HEK293 (cell line): ENCODE measurements at regions not wholly inside any gene's neighbourhood (a gene's known extent, or its start where the extent isn't known, plus 50 kb on each side); places are given as distances from the start of the nearest gene placed in this dataset.

Experiments used
- CTCF ChIA-PET: fragments of 350-600 bp; formaldehyde crosslinking; extraction: SDS; loops from one replicate; lab custom pipeline; 2021; ENCODE audit warnings: antibody characterized with exemption; lab: Yijun Ruan, JAX
- POLR2A ChIA-PET: fragments of 300-600 bp; formaldehyde crosslinking; extraction: SDS; loops from one replicate; lab custom pipeline; 2020; ENCODE audit warnings: antibody characterized with exemption, inconsistent platforms; lab: Yijun Ruan, JAX
- H3K27ac ChIP-seq: fragments of 200-500 bp; sonication (Bioruptor generic); 2 replicates; pipeline ENCODE4 v1.5.1; 2014; ENCODE audit warnings: low read depth, low read length, control low read depth, inconsistent platforms; ENCODE audit errors: extremely low read depth
- H3K36me3 ChIP-seq, 2 experiments: fragments of 200-500 bp in 1 of 2; sonication (Bioruptor generic) in 1 of 2; 1 replicate in 1 of 2; 2 replicates in 1 of 2; pipeline ENCODE4 v1.5.1; 2014 to 2017; ENCODE audit warnings: inconsistent platforms in 2 of 2, low read length in 2 of 2; ENCODE audit not compliant: control insufficient read depth in 2 of 2, insufficient read depth in 1 of 2
- H3K4me1 ChIP-seq: fragments of 200-500 bp; sonication (Bioruptor generic); 2 replicates; pipeline ENCODE4 v1.5.1; 2014; ENCODE audit warnings: mild to moderate bottlenecking, low read length, inconsistent platforms; ENCODE audit not compliant: control insufficient read depth, insufficient read depth
- H3K4me3 ChIP-seq: 2 replicates; pipeline ENCODE4 v1.5.1; 2011; ENCODE audit warnings: low read depth, mild to moderate bottlenecking, control low read depth, low read length, moderate library complexity
- H3K9me3 ChIP-seq: fragments of 200-500 bp; sonication (Bioruptor generic); 2 replicates; pipeline ENCODE4 v1.5.1; 2014; ENCODE audit warnings: low read depth, low read length, inconsistent platforms; ENCODE audit not compliant: control insufficient read depth, insufficient read depth
- ATF2 ChIP-seq: fragments of 450-650 bp; formaldehyde crosslinking; IDR thresholded peaks from 2 replicates; pipeline ENCODE4 v1.5.1; 2016; ENCODE audit warnings: missing biosample characterization, missing genetic modification characterization, low read depth
- KLF10 ChIP-seq: fragments of 450-650 bp; IDR thresholded peaks from 2 replicates; pipeline ENCODE4 v1.5.1; 2018; ENCODE audit warnings: missing biosample characterization, mild to moderate bottlenecking, missing genetic modification characterization
- MZF1 ChIP-seq: fragments of 450-650 bp; formaldehyde crosslinking; IDR thresholded peaks from 2 replicates; pipeline ENCODE4 v1.5.1; 2017; ENCODE audit warnings: missing biosample characterization, missing genetic modification characterization, borderline replicate concordance
- PRDM2 ChIP-seq: fragments of 450-650 bp; formaldehyde crosslinking; IDR thresholded peaks from 2 replicates; pipeline ENCODE4 v1.5.1; 2016; ENCODE audit warnings: missing biosample characterization, missing genetic modification characterization, borderline replicate concordance
- TRIM28 ChIP-seq: IDR thresholded peaks from 2 replicates; pipeline ENCODE4 v1.6.1; 2011; ENCODE audit warnings: low read length, control low read depth, borderline replicate concordance
- ZBTB17 ChIP-seq: fragments of 450-650 bp; formaldehyde crosslinking; IDR thresholded peaks from 2 replicates; pipeline ENCODE4 v1.5.1; 2016; ENCODE audit warnings: missing biosample characterization, missing genetic modification characterization
- ZBTB6 ChIP-seq: fragments of 450-650 bp; formaldehyde crosslinking; IDR thresholded peaks from 2 replicates; pipeline ENCODE4 v1.5.1; 2017; ENCODE audit warnings: missing biosample characterization, missing genetic modification characterization
- ZBTB8A ChIP-seq: fragments of 450-650 bp; formaldehyde crosslinking; IDR thresholded peaks from 2 replicates; pipeline ENCODE4 v1.5.1; 2016; ENCODE audit warnings: missing biosample characterization, missing genetic modification characterization
- ZFHX2 ChIP-seq: fragments of 450-650 bp; formaldehyde crosslinking; conservative IDR thresholded peaks from 2 replicates; pipeline ENCODE4 v1.5.1; 2016; ENCODE audit warnings: missing biosample characterization, missing genetic modification characterization
- ZFP3 ChIP-seq: fragments of 450-650 bp; formaldehyde crosslinking; IDR thresholded peaks from 2 replicates; pipeline ENCODE4 v1.5.1; 2016; ENCODE audit warnings: low read depth, missing biosample characterization, missing genetic modification characterization
- ZFP69B ChIP-seq: fragments of 450-650 bp; formaldehyde crosslinking; IDR thresholded peaks from 2 replicates; pipeline ENCODE4 v1.5.1; 2016; ENCODE audit warnings: missing biosample characterization, missing genetic modification characterization
- ZNF10 ChIP-seq: fragments of 450-650 bp; formaldehyde crosslinking; IDR thresholded peaks from 2 replicates; pipeline ENCODE4 v1.5.1; 2017; ENCODE audit warnings: missing biosample characterization, missing genetic modification characterization
- ZNF16 ChIP-seq: fragments of 450-650 bp; formaldehyde crosslinking; IDR thresholded peaks from 2 replicates; pipeline ENCODE4 v1.5.1; 2016; ENCODE audit warnings: low read depth, missing biosample characterization, missing genetic modification characterization
- ZNF2 ChIP-seq: fragments of 450-650 bp; formaldehyde crosslinking; IDR thresholded peaks from 2 replicates; pipeline ENCODE4 v1.5.1; 2016; ENCODE audit warnings: missing biosample characterization, missing genetic modification characterization
- ZNF449 ChIP-seq: fragments of 450-650 bp; formaldehyde crosslinking; IDR thresholded peaks from 2 replicates; pipeline ENCODE4 v1.5.1; 2017; ENCODE audit warnings: missing biosample characterization, mild to moderate bottlenecking, missing genetic modification characterization, moderate library complexity
- ZNF530 ChIP-seq: fragments of 450-650 bp; formaldehyde crosslinking; IDR thresholded peaks from 2 replicates; pipeline ENCODE4 v1.5.1; 2016; ENCODE audit warnings: low read depth, missing biosample characterization, missing genetic modification characterization
- ZNF558 ChIP-seq: fragments of 450-650 bp; formaldehyde crosslinking; IDR thresholded peaks from 2 replicates; pipeline ENCODE4 v1.5.1; 2016; ENCODE audit warnings: missing biosample characterization, missing genetic modification characterization
- ZNF585B ChIP-seq: fragments of 450-650 bp; formaldehyde crosslinking; IDR thresholded peaks from 2 replicates; pipeline ENCODE4 v1.5.1; 2016; ENCODE audit warnings: missing biosample characterization, missing genetic modification characterization
- ZNF629 ChIP-seq: fragments of 450-650 bp; formaldehyde crosslinking; IDR thresholded peaks from 2 replicates; pipeline ENCODE4 v1.5.1; 2017; ENCODE audit warnings: missing biosample characterization, missing genetic modification characterization
- ZNF785 ChIP-seq: fragments of 450-650 bp; formaldehyde crosslinking; IDR thresholded peaks from 2 replicates; pipeline ENCODE4 v1.5.1; 2016; ENCODE audit warnings: missing biosample characterization, missing genetic modification characterization
- ZNF792 ChIP-seq: fragments of 450-650 bp; formaldehyde crosslinking; IDR thresholded peaks from 2 replicates; pipeline ENCODE4 v1.5.1; 2016; ENCODE audit warnings: missing biosample characterization, missing genetic modification characterization
- ZNF830 ChIP-seq: fragments of 450-650 bp; IDR thresholded peaks from 2 replicates; pipeline ENCODE4 v1.5.0; 2018; ENCODE audit warnings: missing biosample characterization, missing genetic modification characterization, low read depth, mild to moderate bottlenecking, moderate library complexity

- Histone ChIP-seq H3K4me1 (no peaks in the 10 kb centered on the region), H3K27ac (no peak overlapping the region), H3K36me3 (no peaks in the 10 kb centered on the region), H3K9me3 (no peaks in the 10 kb centered on the region), H3K4me3 (no peak overlapping the region)
- POLR2A ChIA-PET = no interaction called here
- TF ChIP-seq TRIM28 (no peak), ZNF558 (tag by site-specific recombination) (no peak), ZNF10 (tag by site-specific recombination) (no peak), ZBTB6 (tag by site-specific recombination) (no peak), MZF1 (tag by site-specific recombination) (no peak), ZFP69B (tag by site-specific recombination) (no peak), PRDM2 (tag by site-specific recombination) (no peak), ZNF792 (no peak), ZNF449 (tag by site-specific recombination) (no peak)
- CTCF ChIA-PET = interaction anchor here (1.7 kb wide), 1 partner anchor 155 kb away, joined by 4 read pairs; no protein-coding TSS in a partner anchor
Measured at GRCh38 chr4:82046796-82047195, 327.0 kb downstream of the HNRNPD start.

GRCh38 chr4:82045267-82045666 lies 328.5 kb downstream of the HNRNPD start:
- H3K4me3 ChIP-seq = no peak overlapping the region
- H3K9me3 ChIP-seq = no peaks in the 10 kb centered on the region
- no peak overlapping the region for H3K27ac ChIP-seq
- no peak for TF ChIP-seq ZNF830
- no peak for TF ChIP-seq KLF10
- no peak for TF ChIP-seq ZNF16 (tag by site-specific recombination)
- no peak for TF ChIP-seq ZFP3 (tag by site-specific recombination)
- TF ChIP-seq ZNF629 (tag by site-specific recombination) = no peak
- TF ChIP-seq ZNF530 (tag by site-specific recombination) = no peak
- TF ChIP-seq ZNF2 (tag by site-specific recombination) = no peak
- no peak for TF ChIP-seq ZFHX2 (tag by site-specific recombination)
- TF ChIP-seq ZNF585B (tag by site-specific recombination) = no peak
- no peak for TF ChIP-seq ZBTB17 (tag by site-specific recombination)
- no peak for TF ChIP-seq ZNF449 (tag by site-specific recombination)
- TF ChIP-seq ZBTB8A (tag by site-specific recombination) = no peak
- TF ChIP-seq ATF2 (tag by site-specific recombination) = no peak
- TF ChIP-seq ZNF785 (tag by site-specific recombination) = no peak
- no peaks in the 10 kb centered on the region for H3K36me3 ChIP-seq
- POLR2A ChIA-PET = no interaction called here
- H3K4me1 ChIP-seq = no peaks in the 10 kb centered on the region
- CTCF ChIA-PET = interaction anchor here (1.7 kb wide), 1 partner anchor 223 kb away, joined by 8 read pairs; no protein-coding TSS in a partner anchor
